Fibroblast of skin of right quadriceps (primary cell): ENCODE measurements at regions not wholly inside any gene's neighbourhood (a gene's known extent, or its start where the extent isn't known, plus 50 kb on each side); places are given as distances from the start of the nearest gene placed in this dataset.
"Not testable (repeated sequence)": the region's sequence is repeated elsewhere in the genome, so short reads cannot be mapped to it uniquely, and the experiment has no call there.

Experiments
- DNase-seq: peaks from one replicate; pipeline ENCODE4 v3.0.0-alpha.2; 2013

DNA sequence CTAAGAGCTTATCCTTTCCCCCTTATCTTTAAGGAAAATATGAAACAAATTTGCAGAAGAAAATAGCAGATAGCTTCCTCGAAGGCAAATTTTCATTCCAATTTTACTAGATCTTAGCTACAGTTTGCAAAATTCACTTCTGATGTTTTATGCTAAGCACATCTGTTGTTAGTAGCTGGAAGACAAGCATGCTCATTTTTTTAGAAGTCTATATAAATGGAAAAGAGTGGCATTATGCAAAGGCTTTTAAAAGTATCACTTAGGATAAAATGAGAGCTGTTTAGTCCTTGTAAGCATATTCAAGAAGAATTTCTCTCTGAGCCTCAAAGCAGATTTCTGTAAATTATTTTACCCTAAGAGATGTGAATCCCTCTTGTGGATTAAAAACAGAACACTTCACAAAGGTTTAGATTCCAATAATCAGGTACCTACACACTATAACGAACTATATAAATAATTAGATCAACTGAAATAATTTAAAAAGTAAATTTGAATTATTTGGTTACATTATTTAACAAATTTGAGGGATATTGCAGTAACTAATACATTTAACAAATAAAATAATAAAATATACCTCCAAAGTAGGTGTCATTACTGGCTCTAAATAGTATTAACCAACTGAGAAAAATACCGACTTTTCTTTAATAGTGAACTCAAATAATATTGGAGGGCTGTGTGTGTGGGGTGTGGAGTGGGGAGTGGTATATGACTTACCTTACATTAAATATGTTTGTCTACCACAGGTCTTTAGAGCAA lies 307.1 kb downstream of the SEMA3D start:
- no peak for DNase-seq

- DNase-seq, result no peak
Observed at GRCh38 chr7:84877943-84878570, 308.8 kb downstream of the SEMA3D start.

- no peak for DNase-seq
Observed at GRCh38 chr7:84876061-84876821, 310.6 kb downstream of the SEMA3D start.

DNA sequence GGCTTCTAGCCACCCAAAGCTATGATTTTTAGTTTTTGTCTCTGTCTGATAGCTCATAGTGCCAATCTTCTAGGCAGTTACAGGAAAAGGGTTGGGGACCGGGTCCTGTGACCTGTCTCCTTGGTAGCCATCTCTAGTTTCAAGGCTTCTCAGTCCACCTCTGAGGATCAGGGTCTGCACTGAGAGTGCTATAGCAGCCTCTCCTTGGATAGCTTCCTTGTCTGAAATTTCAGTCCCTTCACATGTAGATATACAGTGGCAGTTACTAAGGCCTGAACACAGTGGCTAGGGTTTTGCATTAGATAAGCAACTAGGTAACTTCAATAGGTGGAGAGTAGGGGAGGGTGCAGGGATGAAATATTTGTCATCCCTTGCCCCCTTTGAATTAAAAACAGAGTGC lies 321.3 kb downstream of the SEMA3D start:
- no peak for DNase-seq

GRCh38 chr7:84857336-84857735 lies 329.5 kb downstream of the SEMA3D start:
- no peak for DNase-seq

- DNase-seq, result no peak
Observed at GRCh38 chr7:84855758-84856157, 331.1 kb downstream of the SEMA3D start.

GRCh38 chr7:84848974-84849372 lies 337.9 kb downstream of the SEMA3D start:
- DNase-seq, result not testable (repeated sequence)

GRCh38 chr7:84848219-84848973 lies 338.5 kb downstream of the SEMA3D start:
- DNase-seq, result peak; percentile 36

GRCh38 chr7:84847790-84848189 lies 339.1 kb downstream of the SEMA3D start:
- no peak for DNase-seq

DNA sequence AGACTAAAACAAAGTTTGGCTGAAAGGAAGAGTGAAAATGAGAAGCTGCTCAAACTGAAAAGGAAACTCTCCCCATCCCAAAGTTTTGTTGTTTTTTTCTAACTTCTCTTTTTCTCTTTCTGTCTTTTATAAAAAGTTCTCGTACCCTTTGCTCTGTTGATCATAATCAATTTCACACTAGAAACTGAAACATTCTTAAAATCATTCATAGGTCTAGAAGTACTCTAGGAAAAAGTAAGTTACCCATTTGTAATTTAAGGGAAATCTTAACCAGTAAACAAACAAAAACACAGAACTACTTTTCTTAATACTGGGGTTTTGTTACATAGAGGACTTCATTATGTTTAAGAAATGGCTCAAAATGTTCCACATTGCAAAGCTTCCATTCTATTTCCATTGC lies 339.8 kb downstream of the SEMA3D start:
- no peak for DNase-seq

- DNase-seq, result no peak
Observed at GRCh38 chr7:84845971-84846370, 340.9 kb downstream of the SEMA3D start.

GRCh38 chr7:84844771-84845170 lies 342.1 kb downstream of the SEMA3D start:
- DNase-seq, result no peak

- DNase-seq, result peak; percentile 77
Observed at GRCh38 chr7:84841809-84842208, 345.0 kb downstream of the SEMA3D start.

DNA sequence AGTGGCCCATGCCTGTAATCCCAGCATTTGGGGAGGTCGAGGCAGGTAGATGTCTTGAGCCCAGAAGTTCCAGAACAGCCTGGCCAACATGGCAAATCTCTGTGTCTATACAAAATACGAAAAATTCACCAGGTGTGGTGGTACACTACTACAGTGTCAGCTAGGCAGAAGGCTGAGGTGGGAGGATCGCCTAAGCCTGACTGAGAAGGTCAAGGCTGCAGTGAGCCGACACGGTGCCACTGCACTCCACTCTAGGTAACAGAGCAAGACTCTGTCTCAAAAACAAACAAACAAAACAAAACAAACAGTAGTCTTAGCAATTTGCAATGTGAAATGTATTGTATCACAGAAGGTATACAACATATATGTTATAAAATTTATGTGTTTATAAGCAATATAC lies 348.0 kb downstream of the SEMA3D start:
- no peak for DNase-seq

DNA sequence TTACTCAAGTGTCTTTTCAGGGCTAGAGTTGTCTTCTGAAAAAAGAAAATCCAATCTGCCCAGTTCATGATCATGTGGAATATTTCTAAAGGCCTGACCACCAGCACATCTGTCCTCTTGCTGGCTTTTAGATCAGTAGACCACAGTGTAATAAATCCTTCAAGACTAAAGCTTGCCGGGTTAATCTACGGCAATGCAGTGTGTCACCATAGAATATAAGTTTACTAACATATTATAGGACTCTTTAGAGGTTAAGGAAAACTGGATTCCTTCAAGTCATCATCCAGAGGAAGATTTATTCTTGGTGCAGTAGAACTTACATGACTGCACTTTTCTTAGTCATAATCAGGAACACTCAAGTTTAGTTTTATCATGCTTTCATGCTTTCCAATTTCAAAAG lies 349.5 kb downstream of the SEMA3D start:
- DNase-seq, result peak; percentile 87

GRCh38 chr7:84829719-84830118 lies 357.1 kb downstream of the SEMA3D start:
- no peak for DNase-seq

DNA sequence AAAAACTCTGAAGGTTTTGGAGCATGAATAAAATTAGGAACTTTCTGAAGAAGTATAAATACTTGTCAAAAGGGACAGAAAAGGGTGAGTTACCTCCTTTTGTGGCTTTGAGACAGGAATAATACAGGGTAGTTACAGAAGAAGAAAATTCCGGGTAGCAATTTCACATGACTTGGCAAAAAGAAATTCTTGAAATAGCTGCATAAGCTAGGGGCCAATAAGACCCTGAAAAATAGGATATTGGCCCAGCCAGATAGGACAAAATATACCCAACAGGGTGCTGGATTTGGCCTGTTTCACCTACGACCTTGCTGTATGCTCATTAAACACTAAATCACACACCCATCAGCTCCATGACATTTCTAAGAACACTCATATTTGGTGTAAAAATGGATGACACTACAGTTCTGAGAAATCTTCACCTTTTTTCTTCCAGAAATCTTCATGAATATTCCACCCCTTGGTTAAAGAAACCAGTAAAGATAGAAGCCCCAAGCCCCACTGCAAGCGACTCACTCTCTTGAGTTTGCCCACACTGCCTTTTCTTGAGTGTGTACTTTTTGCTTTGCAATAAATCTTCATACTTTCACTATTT lies 362.7 kb downstream of the SEMA3D start:
- DNase-seq, result no peak

DNA sequence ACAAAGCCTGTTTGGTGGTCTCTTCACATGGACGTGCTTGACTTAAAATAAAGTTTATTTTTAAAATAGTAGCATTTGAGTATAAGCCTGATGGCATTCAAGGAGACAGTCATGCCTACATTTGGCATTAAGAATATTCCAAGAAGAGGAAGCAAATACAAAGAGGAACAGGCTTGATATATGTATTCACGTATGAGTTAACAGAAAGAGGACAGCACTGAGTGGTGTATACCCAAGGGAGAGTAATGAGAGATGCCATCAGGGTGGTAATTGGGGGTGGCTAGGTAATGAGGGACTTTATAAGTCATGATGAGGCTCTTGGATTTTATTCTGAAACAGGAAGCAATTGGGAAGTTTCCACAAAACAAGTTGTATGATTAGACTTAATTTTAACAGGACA lies 363.3 kb downstream of the SEMA3D start:
- DNase-seq, result no peak

- no peak for DNase-seq
Observed at GRCh38 chr7:84822941-84823510, 363.8 kb downstream of the SEMA3D start.

GRCh38 chr7:84821671-84822534 lies 365.0 kb downstream of the SEMA3D start:
- DNase-seq, result no peak

DNA sequence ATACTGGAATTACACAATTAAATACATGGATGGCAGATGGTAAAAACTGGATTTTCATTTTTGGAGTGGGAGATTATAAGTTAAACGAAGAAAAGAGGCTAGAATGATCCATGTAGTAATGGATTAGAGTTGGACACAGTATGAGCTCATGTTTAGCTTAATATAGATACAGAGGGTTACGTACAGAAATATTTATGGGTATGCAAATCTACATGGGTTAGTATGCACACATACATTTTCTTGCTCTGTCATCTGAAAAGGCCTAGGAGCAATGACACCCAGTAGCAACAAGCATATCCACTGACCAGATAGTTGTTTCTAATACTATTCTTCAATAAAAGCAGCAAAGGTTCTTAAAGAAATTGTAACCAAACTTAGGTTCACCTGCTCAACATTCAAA lies 366.4 kb downstream of the SEMA3D start:
- no peak for DNase-seq
